ENCODE measurements at regions not wholly inside any gene's neighbourhood (a gene's known extent, or its start where the extent isn't known, plus 50 kb on each side); places are given as distances from the start of the nearest gene placed in this dataset.

DNA sequence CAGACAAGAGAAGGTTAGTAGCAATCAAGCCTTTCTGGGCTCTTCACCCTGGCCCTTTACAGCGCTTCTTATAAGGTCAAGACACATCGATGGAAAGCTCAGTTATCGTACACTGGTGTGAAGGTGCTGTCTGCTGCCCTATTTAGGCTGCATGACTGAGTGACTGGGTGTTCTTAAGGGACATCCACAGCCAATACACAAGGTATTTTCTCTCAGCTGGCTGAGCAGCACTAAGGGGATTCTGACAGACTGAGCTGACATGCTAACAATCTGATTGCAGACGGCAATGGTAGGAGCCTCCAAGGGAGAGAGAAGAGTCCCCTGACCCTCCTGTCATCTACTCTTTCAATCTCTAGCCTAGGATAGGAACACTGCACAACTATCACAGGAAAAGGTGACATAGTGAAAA, 577.9 kb downstream of the ISL1 start:
- no peak for TF ChIP-seq CTCF (IDR thresholded peaks at IDR 0.05; ENCODE audit: insufficient read depth, low read depth, low read length, missing control alignments)
- DNase-seq (ENCODE audit: low read depth), result no peak
- no peak overlapping the region for H3K4me3 ChIP-seq (ENCODE audit: low read depth, low read length)

DNA sequence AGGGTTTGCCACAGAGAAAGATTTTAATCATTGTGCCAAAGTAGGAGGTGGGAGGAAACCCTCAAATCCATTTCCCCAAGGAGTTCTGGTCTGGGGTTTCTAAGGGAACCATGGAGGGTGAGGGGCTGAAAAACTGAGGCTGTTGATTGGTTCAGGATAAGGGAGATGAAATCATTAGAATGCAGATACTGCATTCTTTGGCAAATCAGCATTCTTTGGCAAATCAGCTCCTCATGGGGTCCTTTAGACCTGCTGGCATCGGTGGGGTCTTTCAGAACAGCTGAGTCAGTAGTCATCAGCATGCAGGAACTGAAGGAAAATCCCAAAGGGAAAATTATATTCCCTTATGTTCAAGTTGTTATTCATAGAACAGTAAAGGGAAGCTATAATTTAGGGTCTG, 585.5 kb downstream of the ISL1 start:
- no peak for DNase-seq (ENCODE audit: low read depth)
- no peak for TF ChIP-seq CTCF (IDR thresholded peaks at IDR 0.05; ENCODE audit: insufficient read depth, low read depth, low read length, missing control alignments)
- H3K4me3 ChIP-seq (ENCODE audit: low read depth, low read length), result no peak overlapping the region

- TF ChIP-seq CTCF (IDR thresholded peaks at IDR 0.05; ENCODE audit: insufficient read depth, low read depth, low read length, missing control alignments), result no peak
- H3K4me3 ChIP-seq (ENCODE audit: low read depth, low read length), result no peak overlapping the region
- no peak for DNase-seq (ENCODE audit: low read depth)
Measured at GRCh38 chr5:51974834-51975233, 591.6 kb downstream of the ISL1 start.

- no peak overlapping the region for H3K4me3 ChIP-seq (ENCODE audit: low read depth, low read length)
- TF ChIP-seq CTCF (IDR thresholded peaks at IDR 0.05; ENCODE audit: insufficient read depth, low read depth, low read length, missing control alignments), result no peak
- no peak for DNase-seq (ENCODE audit: low read depth)
Measured at GRCh38 chr5:51977014-51977413, 593.8 kb downstream of the ISL1 start.

GRCh38 chr5:51983161-51983560, 599.9 kb downstream of the ISL1 start:
- TF ChIP-seq CTCF (IDR thresholded peaks at IDR 0.05; ENCODE audit: insufficient read depth, low read depth, low read length, missing control alignments), result no peak
- DNase-seq (ENCODE audit: low read depth), result no peak
- H3K4me3 ChIP-seq (ENCODE audit: low read depth, low read length), result no peak overlapping the region

GRCh38 chr5:51986733-51987132, 603.5 kb downstream of the ISL1 start:
- no peak for DNase-seq (ENCODE audit: low read depth)
- H3K4me3 ChIP-seq (ENCODE audit: low read depth, low read length), result no peak overlapping the region
- no peak for TF ChIP-seq CTCF (IDR thresholded peaks at IDR 0.05; ENCODE audit: insufficient read depth, low read depth, low read length, missing control alignments)

DNA sequence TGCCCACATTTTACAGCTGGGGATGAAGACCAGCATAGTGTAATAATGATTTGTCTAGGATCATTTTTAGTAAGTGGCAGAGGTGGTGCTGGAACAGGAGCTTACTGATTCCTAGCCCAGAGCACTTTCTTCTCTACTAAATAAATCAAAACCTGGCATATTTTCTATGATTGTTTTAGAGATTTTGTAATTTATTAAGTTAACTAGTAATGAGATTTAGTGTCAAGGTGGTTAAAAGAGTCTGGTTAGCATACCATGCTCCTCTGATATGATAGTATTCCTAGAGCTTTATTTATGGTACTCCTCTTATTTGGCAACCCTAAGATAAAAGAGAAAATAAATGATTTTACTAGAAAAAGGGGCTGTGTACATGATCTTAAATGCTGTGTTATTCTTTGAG, 604.0 kb downstream of the ISL1 start:
- DNase-seq (ENCODE audit: low read depth), result no peak
- no peak overlapping the region for H3K4me3 ChIP-seq (ENCODE audit: low read depth, low read length)
- TF ChIP-seq CTCF (IDR thresholded peaks at IDR 0.05; ENCODE audit: insufficient read depth, low read depth, low read length, missing control alignments), result no peak

Measured in GM12865 (cell line).